OCI-LY3 (cell line): ENCODE measurements at regions not wholly inside any gene's neighbourhood (a gene's known extent, or its start where the extent isn't known, plus 50 kb on each side); places are given as distances from the start of the nearest gene placed in this dataset.

Experiments
- H2AFZ ChIP-seq: fragments of 200-600, 300-600 bp; shearing (Covaris generic); 2 replicates; pipeline ENCODE4 v1.6.0; 2014; ENCODE audit warnings: antibody characterized with exemption, low read depth, low read length
- H3K27ac ChIP-seq: fragments of 200-600, 300-600 bp; sonication (generic); 2 replicates; pipeline ENCODE4 v1.5.1; 2014; ENCODE audit warnings: mild to moderate bottlenecking, low read length, moderate library complexity, mixed read lengths
- H3K27me3 ChIP-seq: fragments of 200-600, 300-600 bp; sonication (generic); 2 replicates; pipeline ENCODE4 v1.6.1; 2014; ENCODE audit warnings: low read depth, low read length, mixed read lengths
- H3K36me3 ChIP-seq: fragments of 200-600, 300-600 bp; sonication (generic); replicated peaks from 2 replicates; pipeline ENCODE3; 2014; ENCODE audit warnings: low read depth, low read length, mixed read lengths
- H3K4me1 ChIP-seq: fragments of 300-600, 200-600 bp; sonication (generic); 2 replicates; pipeline ENCODE4 v1.6.1; 2014; ENCODE audit warnings: low read length, mixed read lengths
- H3K4me2 ChIP-seq: fragments of 200-600, 300-600 bp; sonication (generic); 2 replicates; pipeline ENCODE4 v1.6.1; 2014; ENCODE audit warnings: low read length, mixed read lengths
- H3K4me3 ChIP-seq: fragments of 300-600, 200-600 bp; sonication (generic); 2 replicates; pipeline ENCODE4 v1.5.1; 2014; ENCODE audit warnings: antibody characterized with exemption, mild to moderate bottlenecking, low read length, moderate library complexity
- H3K79me2 ChIP-seq: fragments of 300-600, 200-600 bp; shearing (Covaris generic); 2 replicates; pipeline ENCODE4 v1.6.1; 2014; ENCODE audit warnings: mild to moderate bottlenecking, low read length, mixed read lengths
- H3K9ac ChIP-seq: fragments of 300-600, 200-600 bp; shearing (Covaris generic); 2 replicates; pipeline ENCODE4 v1.6.0; 2014; ENCODE audit warnings: mild to moderate bottlenecking, low read length, moderate library complexity
- H3K9me3 ChIP-seq: fragments of 200-600, 300-600 bp; shearing (Covaris generic); 2 replicates; pipeline ENCODE4 v1.6.1; 2014; ENCODE audit warnings: low read length, mixed read lengths; ENCODE audit not compliant: insufficient read depth
- H4K20me1 ChIP-seq: fragments of 200-600, 300-600 bp; sonication (generic); 2 replicates; pipeline ENCODE4 v1.6.1; 2016; ENCODE audit warnings: low read length, mixed read lengths; ENCODE audit not compliant: insufficient read depth
- CTCF ChIP-seq: fragments of 200-600, 300-600 bp; sonication (generic); IDR thresholded peaks from 2 replicates; pipeline ENCODE4 v1.5.1; 2014; ENCODE audit warnings: antibody characterized with exemption, low read length, low read depth
- EZH2phosphoT487 ChIP-seq: fragments of 200-600 bp; shearing (Covaris generic); IDR thresholded peaks from 2 replicates; pipeline ENCODE4 v1.6.1; 2018; ENCODE audit warnings: antibody characterized with exemption, mixed run types, low read depth

DNA sequence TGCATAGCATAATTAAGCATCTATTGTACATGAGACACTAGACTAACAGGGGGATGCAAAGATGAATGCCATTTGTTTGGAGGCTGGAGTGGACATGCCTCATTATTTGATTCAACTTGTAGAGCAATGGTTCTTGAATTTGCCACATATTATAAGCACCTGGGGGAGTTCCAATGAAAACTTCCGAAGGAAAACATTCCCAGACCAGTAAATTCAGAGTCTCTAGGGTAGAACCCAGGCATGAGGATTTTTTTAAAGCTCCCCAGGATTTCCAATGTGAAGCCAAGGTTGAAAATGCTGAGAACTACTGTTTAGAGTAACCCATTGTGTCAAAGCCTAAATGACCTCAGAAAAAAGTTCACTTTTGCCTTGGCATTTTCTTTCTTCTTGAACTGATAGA is 93.9 kb upstream of the ITGA1 start:
- TF ChIP-seq EZH2phosphoT487 = no peak
- no peak for TF ChIP-seq CTCF
- peaks cover 14% of the 10 kb centered on the region; the same call in 1 of the 2 replicates for H3K4me1 ChIP-seq
- H3K79me2 ChIP-seq = no peaks in the 10 kb centered on the region
- H2AFZ ChIP-seq = no peak overlapping the region
- H3K4me3 ChIP-seq = no peak overlapping the region
- no peaks in the 10 kb centered on the region for H3K27me3 ChIP-seq
- no peaks in the 10 kb centered on the region for H3K36me3 ChIP-seq
- no peak overlapping the region for H3K27ac ChIP-seq
- no peak overlapping the region for H3K4me2 ChIP-seq
- H3K9ac ChIP-seq = no peak overlapping the region
- no peaks in the 10 kb centered on the region for H3K9me3 ChIP-seq
- no peaks in the 10 kb centered on the region for H4K20me1 ChIP-seq

DNA sequence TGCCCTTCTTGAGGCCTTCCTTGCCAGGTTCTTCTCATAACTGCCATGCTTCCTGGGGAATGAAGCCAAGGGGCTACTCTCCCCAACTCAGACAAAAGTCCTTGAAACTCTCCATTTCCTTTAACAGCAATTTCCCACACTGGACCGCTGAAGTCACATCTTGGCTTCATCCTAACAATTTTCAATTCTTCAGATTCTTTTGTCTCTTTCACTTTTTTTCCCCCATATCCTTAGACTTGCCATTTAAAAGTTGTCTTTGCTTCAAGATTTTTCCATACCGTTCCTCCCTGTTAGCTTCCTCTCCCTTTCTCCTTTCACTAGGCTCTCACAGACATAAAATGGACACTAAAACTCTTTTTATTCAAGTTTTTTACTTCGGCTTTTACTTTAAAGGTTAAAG is 93.1 kb upstream of the ITGA1 start:
- Histone ChIP-seq H3K4me3 (no peak overlapping the region), H3K9ac (no peak overlapping the region), H3K4me2 (no peak overlapping the region), H3K9me3 (no peaks in the 10 kb centered on the region), H3K27ac (no peak overlapping the region), H3K4me1 (peaks cover 14% of the 10 kb centered on the region; the same call in 1 of the 2 replicates), H3K79me2 (no peaks in the 10 kb centered on the region), H4K20me1 (no peaks in the 10 kb centered on the region), H3K36me3 (no peaks in the 10 kb centered on the region), H3K27me3 (no peaks in the 10 kb centered on the region), H2AFZ (no peak overlapping the region)
- TF ChIP-seq EZH2phosphoT487 (no peak), CTCF (no peak)

- H4K20me1 ChIP-seq = no peaks in the 10 kb centered on the region
- H3K4me3 ChIP-seq = no peak overlapping the region
- H3K27me3 ChIP-seq = no peaks in the 10 kb centered on the region
- H3K36me3 ChIP-seq = no peaks in the 10 kb centered on the region
- H3K27ac ChIP-seq = no peak overlapping the region
- no peaks in the 10 kb centered on the region for H3K9me3 ChIP-seq
- H3K4me2 ChIP-seq = no peak overlapping the region
- H2AFZ ChIP-seq = no peak overlapping the region
- no peak for TF ChIP-seq EZH2phosphoT487
- TF ChIP-seq CTCF = no peak
- H3K79me2 ChIP-seq = no peaks in the 10 kb centered on the region
- no peak overlapping the region for H3K9ac ChIP-seq
- no peaks in the 10 kb centered on the region for H3K4me1 ChIP-seq
Observed at GRCh38 chr5:52702877-52703276, 84.8 kb upstream of the ITGA1 start.

GRCh38 chr5:52703321-52703720 is 84.4 kb upstream of the ITGA1 start:
- TF ChIP-seq EZH2phosphoT487 (no peak), CTCF (no peak)
- H3K79me2 ChIP-seq = no peaks in the 10 kb centered on the region
- no peaks in the 10 kb centered on the region for H3K9me3 ChIP-seq
- no peak overlapping the region for H3K27ac ChIP-seq
- no peaks in the 10 kb centered on the region for H4K20me1 ChIP-seq
- H3K4me3 ChIP-seq = no peak overlapping the region
- no peaks in the 10 kb centered on the region for H3K36me3 ChIP-seq
- no peaks in the 10 kb centered on the region for H3K27me3 ChIP-seq
- no peak overlapping the region for H2AFZ ChIP-seq
- no peaks in the 10 kb centered on the region for H3K4me1 ChIP-seq
- H3K4me2 ChIP-seq = no peak overlapping the region
- H3K9ac ChIP-seq = no peak overlapping the region
